HG02798 (cell line): ENCODE measurements at regions not wholly inside any gene's neighbourhood (a gene's known extent, or its start where the extent isn't known, plus 50 kb on each side); places are given as distances from the start of the nearest gene placed in this dataset.

Source experiments
- ATAC-seq: cut with Tn5 transposase; IDR thresholded peaks from one replicate; pipeline ENCODE4 v1.9.1; 2021; ENCODE audit warnings: mild to moderate bottlenecking; ENCODE audit not compliant: unreplicated experiment, poor library complexity

DNA sequence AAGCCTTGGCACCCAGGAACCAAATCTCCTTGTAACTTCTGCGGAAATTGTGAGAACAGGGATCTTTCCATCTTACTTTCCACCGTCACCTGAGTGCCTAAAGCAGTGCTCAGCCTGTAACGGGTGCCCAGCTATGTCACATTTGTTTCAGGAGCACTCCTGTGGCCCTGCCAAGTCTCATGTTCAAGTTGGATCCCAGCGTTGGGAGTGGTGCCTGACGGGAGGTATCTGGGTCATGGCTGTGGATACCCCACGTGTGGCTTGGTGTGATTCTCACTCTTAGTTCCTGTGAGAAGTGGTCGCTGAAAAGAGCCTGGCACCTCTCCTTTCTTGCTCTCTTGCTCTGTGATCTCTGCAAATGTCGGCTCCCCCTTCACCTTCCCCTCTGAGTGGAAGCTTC lies 114.9 kb downstream of the UQCRFS1 start:
- ATAC-seq = no peak

GRCh38 chr19:29096896-29097295 lies 116.1 kb downstream of the UQCRFS1 start:
- ATAC-seq = no peak

GRCh38 chr19:29093553-29093908 lies 119.4 kb downstream of the UQCRFS1 start:
- ATAC-seq = no peak

DNA sequence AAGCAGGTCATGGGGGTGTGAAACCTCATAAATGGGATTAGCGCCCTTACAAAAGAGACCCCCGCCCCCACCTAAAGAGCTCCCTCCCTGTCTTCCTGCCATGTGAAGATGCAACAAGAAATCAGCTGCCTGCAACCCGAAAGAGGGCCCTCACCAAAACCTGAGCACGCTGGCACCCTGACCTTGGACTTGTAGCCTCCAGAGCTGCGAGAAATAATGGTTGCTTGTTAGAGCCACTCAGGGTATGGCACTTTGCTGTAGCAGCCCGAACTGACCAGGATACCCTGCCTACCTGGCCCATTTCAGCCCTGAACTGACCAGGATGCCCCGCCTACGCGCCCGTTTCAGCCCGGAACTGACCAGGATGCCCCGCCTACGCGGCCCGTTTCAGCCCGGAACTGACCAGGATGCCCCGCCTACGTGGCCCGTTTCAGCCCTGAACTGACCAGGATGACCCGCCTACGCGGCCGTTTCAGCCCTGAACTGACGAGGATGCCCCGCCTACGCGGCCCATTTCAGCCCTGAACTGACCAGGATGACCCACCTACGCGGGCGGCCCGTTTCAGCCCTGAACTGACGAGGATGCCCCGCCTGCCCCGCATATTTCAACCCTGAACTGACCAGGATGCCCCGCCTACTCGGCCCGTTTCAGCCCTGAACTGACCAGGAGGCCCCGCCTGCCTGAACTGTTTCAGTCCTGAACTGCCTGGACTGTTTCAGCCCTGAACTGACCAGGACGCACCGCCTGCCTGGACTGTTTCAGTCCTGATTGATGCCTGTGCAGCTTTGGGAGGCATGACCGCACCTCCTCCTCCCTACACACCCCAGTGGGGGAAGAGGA lies 120.0 kb downstream of the UQCRFS1 start:
- no peak for ATAC-seq

DNA sequence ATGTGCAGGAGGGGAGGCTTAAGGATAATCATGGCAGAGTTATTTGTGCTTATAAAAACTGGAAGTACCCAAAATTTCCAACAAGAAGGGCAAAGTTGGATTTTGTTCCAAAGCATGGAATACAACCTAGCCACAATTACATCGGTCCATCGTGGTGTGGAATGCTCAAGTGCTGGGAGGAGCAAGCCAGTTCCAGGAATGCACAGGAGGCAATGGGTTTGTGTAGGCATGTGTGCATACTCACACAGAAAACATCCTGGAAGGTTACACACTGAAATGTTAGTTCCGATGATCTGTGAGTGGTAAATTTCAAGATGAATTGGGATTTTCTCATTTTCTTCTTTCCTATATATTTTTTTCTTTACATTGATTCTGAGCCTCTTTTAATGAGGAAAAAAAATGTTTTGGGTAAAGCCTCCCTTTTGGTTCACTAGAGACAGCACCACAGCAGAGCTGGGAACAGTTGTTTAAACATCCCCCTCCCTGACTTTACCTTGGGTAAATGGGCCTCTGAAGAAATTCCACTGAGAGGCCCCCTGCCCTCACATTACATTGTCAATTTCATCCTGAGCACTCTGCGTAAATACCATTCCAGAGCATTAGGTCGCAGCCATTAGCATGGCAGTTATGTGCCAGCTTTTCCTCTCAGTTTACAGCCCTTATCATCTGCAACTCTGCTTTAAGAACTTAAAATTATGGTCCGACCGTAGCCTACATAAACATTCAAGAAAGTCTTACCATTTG lies 122.0 kb downstream of the UQCRFS1 start:
- no peak for ATAC-seq

DNA sequence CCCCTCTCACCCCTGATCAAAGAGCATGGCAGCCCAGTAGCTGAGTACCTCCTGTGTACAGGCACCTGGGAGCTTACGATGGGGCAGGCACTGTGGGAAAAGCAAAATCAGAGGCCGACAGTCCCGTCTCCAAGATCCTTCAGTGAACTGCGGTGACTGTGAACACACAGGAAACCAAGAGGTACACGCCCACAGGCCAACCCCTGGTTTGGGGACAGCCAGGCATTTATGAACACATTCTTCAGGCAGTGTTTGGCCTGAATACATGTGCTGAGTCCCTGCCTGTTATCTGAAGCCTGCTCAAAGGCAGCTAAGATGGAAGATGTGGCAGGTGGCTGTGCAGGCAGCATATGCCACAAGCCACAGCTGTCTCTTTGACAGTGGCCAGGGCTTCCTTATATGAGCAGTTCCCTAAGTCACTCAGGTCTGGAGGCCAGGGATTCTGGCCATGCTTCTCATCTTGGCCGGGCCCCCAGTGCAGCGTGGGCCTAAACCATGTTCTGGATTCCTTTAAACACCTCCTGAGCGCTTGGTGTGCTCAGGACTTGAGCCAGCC lies 123.6 kb downstream of the UQCRFS1 start:
- ATAC-seq = no peak

- ATAC-seq = no peak
Measured at GRCh38 chr19:29088761-29089160, 124.2 kb downstream of the UQCRFS1 start.

GRCh38 chr19:29086646-29087045 lies 126.3 kb downstream of the UQCRFS1 start:
- ATAC-seq = no peak

GRCh38 chr19:29086182-29086581 lies 126.8 kb downstream of the UQCRFS1 start:
- no peak for ATAC-seq

DNA sequence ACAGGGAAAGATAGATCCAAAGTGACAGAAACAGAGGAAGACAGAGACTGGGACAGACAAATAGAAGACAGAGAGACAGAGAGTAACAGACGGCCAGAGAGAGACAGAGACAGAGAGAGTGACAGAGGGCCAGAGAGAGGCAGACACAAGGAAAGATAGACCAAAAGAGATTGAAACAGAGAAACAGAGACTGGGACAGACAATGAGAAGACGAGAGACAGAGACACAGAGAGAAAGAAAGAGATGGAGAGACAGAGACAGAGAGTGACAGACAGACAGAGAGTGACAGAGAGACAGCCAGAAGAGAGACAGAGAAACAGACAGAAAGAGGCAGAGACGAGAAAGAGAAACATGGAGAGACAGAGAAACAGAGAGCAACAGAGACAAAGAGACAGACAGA lies 127.3 kb downstream of the UQCRFS1 start:
- no peak for ATAC-seq

DNA sequence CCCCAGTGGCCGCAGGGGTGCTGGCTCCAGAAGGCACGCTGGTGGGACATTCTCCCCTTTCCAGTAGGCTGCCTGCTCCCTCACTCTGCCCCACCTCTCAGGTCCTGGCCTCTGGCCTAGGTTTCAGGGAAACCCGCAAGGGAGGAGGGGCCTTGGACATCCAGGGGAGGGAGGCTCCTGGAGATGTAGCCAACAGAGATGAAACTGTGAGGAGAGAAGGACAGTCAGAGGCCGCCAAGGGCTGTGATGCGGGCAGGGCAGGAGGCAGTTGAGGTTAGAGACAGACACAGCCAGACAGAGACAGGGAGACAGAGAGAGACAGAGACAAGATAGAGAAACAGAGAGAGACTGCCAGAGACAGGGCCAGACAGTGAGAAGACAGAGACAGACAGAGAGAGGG lies 127.7 kb downstream of the UQCRFS1 start:
- ATAC-seq = no peak

- no peak for ATAC-seq
Measured at GRCh38 chr19:29084266-29084665, 128.7 kb downstream of the UQCRFS1 start.

DNA sequence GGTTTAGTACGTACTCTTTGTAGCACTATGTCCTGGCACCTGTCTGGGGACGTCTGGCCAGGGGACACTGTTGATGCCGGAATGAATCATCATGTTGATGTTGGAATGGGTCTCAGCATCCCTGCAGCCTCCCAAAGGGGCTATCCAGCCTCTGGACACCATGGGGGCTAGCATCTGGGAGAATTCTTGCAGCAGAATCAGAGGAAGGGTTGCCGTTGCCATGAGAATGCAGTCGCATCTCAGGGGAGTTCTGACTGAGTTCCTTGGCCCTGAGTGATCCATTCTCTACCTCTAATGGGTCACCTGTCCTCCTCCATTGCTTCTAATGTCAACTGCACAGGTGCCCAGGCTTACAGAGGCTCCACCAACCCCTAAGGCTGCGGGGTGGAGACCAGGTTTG lies 129.1 kb downstream of the UQCRFS1 start:
- ATAC-seq = no peak

DNA sequence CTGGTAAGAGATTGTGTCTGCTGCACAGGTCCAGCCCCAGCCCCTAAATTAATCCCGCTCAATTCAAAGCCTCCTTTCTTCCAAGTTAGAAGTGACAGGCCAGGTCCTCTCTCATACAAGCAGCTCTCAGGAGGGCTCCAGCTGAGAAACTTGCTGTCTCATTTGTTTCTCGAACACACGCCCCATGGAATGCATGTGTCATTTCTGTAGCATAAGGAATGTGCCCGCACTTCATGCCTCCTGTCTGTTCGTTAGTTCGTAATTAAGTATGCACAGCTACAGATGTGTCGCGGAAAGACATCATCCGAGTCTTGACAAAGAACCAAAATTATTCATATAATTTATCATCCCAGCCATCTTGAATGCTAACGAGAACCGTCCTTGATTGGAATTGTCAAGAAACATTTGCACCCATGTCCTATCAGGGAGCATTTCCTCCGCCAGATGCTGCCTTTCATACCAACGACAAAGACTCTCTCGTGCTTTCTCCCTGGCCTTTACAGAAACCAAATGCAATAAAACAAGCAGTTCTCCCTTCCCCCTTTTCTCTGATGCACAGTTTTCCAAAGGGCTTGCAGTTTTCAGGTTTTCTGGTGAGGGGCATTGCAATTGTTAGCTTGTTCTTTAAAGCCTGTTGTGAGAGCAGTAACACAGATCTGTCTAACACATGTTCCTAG lies 133.5 kb downstream of the UQCRFS1 start:
- no peak for ATAC-seq

- ATAC-seq = no peak
Measured at GRCh38 chr19:29076963-29077362, 136.0 kb downstream of the UQCRFS1 start.

DNA sequence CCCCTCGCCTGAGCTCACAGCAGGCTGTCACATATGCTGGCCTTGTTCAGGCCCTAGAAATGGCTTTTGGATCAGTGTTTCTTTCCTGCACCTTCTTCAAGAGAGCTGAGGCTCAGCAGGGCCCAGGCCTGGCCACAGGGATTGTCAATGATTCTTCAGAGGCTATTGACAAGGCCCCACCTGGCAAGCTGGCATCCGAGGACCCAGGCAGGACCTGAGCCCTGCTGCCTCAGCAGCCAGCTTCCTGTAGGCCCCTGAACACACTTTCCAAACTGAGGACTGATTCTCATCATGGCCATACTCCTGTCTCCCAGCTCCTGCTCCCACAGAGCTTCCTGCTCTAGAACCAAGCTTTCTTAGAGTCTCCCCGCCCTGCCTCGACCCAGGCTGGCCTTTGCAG lies 136.8 kb downstream of the UQCRFS1 start:
- ATAC-seq = no peak

- no peak for ATAC-seq
Measured at GRCh38 chr19:29075149-29075548, 137.8 kb downstream of the UQCRFS1 start.

- no peak for ATAC-seq
Measured at GRCh38 chr19:29074579-29074978, 138.4 kb downstream of the UQCRFS1 start.

DNA sequence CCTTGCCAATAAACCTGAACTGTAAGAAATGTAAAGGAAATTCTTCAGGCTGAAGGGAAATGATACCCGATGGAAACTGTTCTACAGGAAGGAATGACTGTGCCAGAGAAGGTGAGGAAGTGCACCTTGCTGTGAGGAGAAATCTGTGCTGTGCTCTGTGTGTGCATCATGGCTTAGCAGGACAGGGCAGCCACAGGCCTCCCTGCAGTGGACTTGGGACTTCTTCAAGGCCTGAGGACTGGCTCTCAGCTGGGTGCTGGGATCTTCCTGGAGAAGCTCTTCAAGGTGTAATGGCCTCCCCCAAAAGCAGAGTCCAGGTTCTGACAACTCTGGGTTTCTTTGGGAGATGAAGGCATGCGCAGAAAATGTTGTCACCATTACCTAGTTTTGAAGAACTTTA lies 145.1 kb downstream of the UQCRFS1 start:
- ATAC-seq = no peak

DNA sequence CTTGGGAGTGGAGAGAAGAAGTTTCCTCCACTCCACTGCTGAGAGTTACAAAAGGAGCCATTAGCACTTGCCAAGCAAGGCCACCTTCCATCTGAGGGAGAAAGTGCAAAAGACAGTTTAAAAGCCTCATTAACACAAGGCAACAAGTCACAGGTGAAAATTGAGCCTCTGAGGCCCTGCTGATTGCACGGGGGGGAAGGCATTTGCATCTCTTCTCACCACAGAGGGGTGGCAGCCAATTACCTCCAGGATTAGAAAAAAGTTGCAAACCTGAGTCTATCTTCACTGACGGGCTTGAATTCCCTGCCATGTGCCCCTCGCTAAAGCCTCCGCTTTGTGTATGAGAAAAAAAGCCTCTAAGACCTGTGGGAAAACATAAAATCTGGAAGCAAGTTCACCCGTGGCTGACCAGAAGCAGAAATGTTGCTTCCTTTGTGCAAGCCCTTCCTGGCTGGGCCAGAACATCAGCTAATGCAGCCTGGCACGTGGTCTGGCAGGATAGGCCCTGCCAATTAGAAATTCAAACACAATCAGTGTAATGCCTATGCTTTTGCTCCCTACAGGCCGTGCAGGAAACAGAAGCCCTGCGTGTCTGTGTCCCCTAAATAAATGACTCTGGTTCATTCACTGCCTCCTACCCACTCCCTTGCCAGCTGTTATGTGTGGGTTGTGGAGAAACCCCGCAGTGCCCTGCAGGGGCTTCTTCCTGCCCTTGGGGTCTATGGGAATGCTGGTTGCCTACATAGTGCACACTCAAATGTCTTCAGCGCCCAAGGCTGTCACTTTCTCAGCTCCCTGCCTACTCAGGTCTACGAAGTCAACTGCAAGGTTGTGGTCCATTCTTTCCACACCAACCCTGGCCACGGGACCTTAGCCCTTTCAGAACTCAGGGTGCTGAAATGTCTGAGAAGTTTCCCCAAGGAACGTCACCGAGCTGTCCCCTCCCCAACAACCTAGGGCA lies 150.2 kb downstream of the UQCRFS1 start:
- ATAC-seq = no peak
